GM23338 (cell line): ENCODE measurements at regions not wholly inside any gene's neighbourhood (a gene's known extent, or its start where the extent isn't known, plus 50 kb on each side); places are given as distances from the start of the nearest gene placed in this dataset.

ENCODE experiments used
- CREB1 ChIP-seq: fragments of 250-450 bp; sonication (Bioruptor Pico); IDR thresholded peaks from 2 replicates; pipeline ENCODE4 v1.5.0; 2020; ENCODE audit warnings: low read depth, mild to moderate bottlenecking, moderate library complexity
- CTCF ChIP-seq, 2 experiments: fragments of 200-600 bp in 1 of 2; sonication (generic) in 1 of 2; conservative IDR thresholded peaks; 2 replicates each; pipeline versions ENCODE4 v1.5.1 to v1.6.1; 2016 to 2017; ENCODE audit warnings: antibody characterized with exemption in 2 of 2, low read depth in 2 of 2, mild to moderate bottlenecking in 2 of 2, moderate library complexity in 1 of 2
- ETS1 ChIP-seq: IDR thresholded peaks from 2 replicates; pipeline ENCODE4 v1.6.1; 2016; ENCODE audit warnings: antibody characterized with exemption
- EZH2 ChIP-seq: fragments of 200-600 bp; sonication (generic); IDR thresholded peaks from one replicate; pipeline ENCODE4 v1.8.0; 2017; ENCODE audit warnings: antibody characterized with exemption, mild to moderate bottlenecking, low read depth; ENCODE audit not compliant: unreplicated experiment
- EZH2phosphoT487 ChIP-seq: fragments of 200-600 bp; sonication (generic); IDR thresholded peaks from one replicate; pipeline ENCODE4 v1.8.1; 2018; ENCODE audit warnings: antibody characterized with exemption; ENCODE audit not compliant: unreplicated experiment
- NANOG ChIP-seq: IDR thresholded peaks from 2 replicates; pipeline ENCODE4 v1.6.1; 2016; ENCODE audit warnings: antibody characterized with exemption, borderline replicate concordance
- POLR2AphosphoS5 ChIP-seq: IDR thresholded peaks from 2 replicates; pipeline ENCODE4 v1.6.1; 2016; ENCODE audit warnings: antibody characterized with exemption, low read depth
- REST ChIP-seq: IDR thresholded peaks from one replicate; pipeline ENCODE4 v1.6.1; 2018; ENCODE audit warnings: antibody characterized with exemption; ENCODE audit not compliant: unreplicated experiment
- STAT1 ChIP-seq: IDR thresholded peaks from one replicate; pipeline ENCODE4 v1.6.1; 2016; ENCODE audit warnings: antibody characterized with exemption; ENCODE audit not compliant: unreplicated experiment
- ZNF114 ChIP-seq: fragments of 250-450 bp; sonication (Bioruptor Pico); IDR thresholded peaks from 2 replicates; pipeline ENCODE4 v1.5.0; 2020; ENCODE audit warnings: mild to moderate bottlenecking, moderate library complexity
- ZNF331 ChIP-seq: fragments of 250-450 bp; sonication (Bioruptor Pico); IDR thresholded peaks from 2 replicates; pipeline ENCODE4 v1.5.0; 2020; ENCODE audit warnings: low read depth, mild to moderate bottlenecking, moderate library complexity

DNA sequence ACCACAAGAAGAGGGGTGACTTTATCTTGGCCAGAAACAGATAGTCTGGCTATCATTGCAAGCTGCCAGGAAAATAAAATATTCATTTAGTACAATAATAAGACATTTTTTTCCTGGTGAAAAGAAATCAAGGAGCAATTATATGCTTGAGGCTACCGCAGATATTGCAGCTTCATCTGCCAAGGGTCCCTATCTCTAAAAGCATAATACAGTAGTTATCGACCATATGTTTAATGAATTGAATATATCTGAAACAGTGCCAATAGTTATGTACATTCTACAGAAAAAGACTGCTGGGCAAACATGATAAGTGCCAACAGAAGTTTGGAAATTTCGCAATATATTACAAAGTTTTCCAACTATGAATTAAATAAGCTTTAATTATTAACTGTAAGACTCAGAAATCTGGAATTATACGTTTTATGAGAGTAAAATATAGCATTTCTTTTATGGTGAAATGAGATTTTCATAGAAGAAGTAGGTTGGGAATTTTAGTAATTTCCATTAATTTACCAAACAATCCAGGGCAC, 561.1 kb upstream of the ZP4 start:
- TF ChIP-seq REST (no peak), CTCF (conservative IDR thresholded peaks at IDR 0.05; ENCODE audit: low read depth in 2 of 2) (no peak), EZH2 (no peak), POLR2AphosphoS5 (no peak), EZH2phosphoT487 (no peak), ZNF114 (no peak), NANOG (no peak), CREB1 (CRISPR knock-in tag) (no peak), ETS1 (no peak), STAT1 (no peak), ZNF331 (CRISPR knock-in tag) (no peak)
